HepG2 (cell line): ENCODE measurements at regions not wholly inside any gene's neighbourhood (a gene's known extent, or its start where the extent isn't known, plus 50 kb on each side); places are given as distances from the start of the nearest gene placed in this dataset.

Experiments
- ATAC-seq: fragments of 200-7000 bp; cut with Tn5 transposase; 3 replicates; pipeline ENCODE4 v1.9.1; 2020; ENCODE audit warnings: mild to moderate bottlenecking, moderate library complexity
- BruUV-seq: library from RNA; stranded (reverse); fragments of 400-500 nt; replicated peaks from 2 replicates; lab custom pipeline; 2021; lab: Mats Ljungman, UMichigan
- CTCF ChIA-PET: fragments of 300-600 bp; formaldehyde crosslinking; extraction: SDS; loops from one replicate; lab custom pipeline; 2021; ENCODE audit warnings: low total read pairs, inconsistent platforms, low intra/inter-chr PET ratio; lab: Yijun Ruan, JAX
- POLR2A ChIA-PET: fragments of 350-600 bp; sonication (Branson Sonifier 250); formaldehyde crosslinking; loops from one replicate; lab custom pipeline; 2020; ENCODE audit warnings: antibody characterized with exemption, inconsistent platforms; lab: Yijun Ruan, JAX
- DNase-seq: peaks from one replicate; pipeline ENCODE4 v3.0.0-alpha.2; 2015; ENCODE audit warnings: low spot score
- FAIRE-seq: peaks from 3 replicates; lab custom pipeline; 2011; peaks lifted over from hg19 to GRCh38; lab: Jason Lieb, UNC
- H2AFZ ChIP-seq: one replicate; pipeline ENCODE4 v1.6.1; 2011; ENCODE audit warnings: low read length, inconsistent platforms
- H3K27ac ChIP-seq: fragments of 300-600 bp; 3 replicates; pipeline ENCODE4 v1.8.0; 2011; ENCODE audit warnings: mixed run types, mild to moderate bottlenecking, mixed read lengths, low read length, inconsistent platforms; ENCODE audit not compliant: insufficient read depth; ENCODE audit errors: extremely low read length
- H3K27me3 ChIP-seq, 2 experiments: fragments of 200-600 bp in 1 of 2; 2 replicates in 1 of 2; 3 replicates in 1 of 2; pipeline versions ENCODE4 v1.6.0 to v1.8.0; 2011; ENCODE audit warnings: low read length in 2 of 2, mild to moderate bottlenecking in 2 of 2, moderate library complexity in 2 of 2, inconsistent platforms in 1 of 2; ENCODE audit not compliant: insufficient read depth in 2 of 2, control insufficient read depth in 1 of 2
- H3K36me3 ChIP-seq, 2 experiments: fragments of 200-600 bp in 1 of 2; replicated peaks in 1 of 2; 2 replicates in 1 of 2; 3 replicates in 1 of 2; pipeline versions ENCODE4 v1.5.1 to v1.8.0; 2011; ENCODE audit warnings: low read length in 2 of 2, inconsistent platforms in 1 of 2; ENCODE audit not compliant: insufficient read depth in 2 of 2, control insufficient read depth in 1 of 2
- H3K4me1 ChIP-seq: 2 replicates; pipeline ENCODE4 v1.5.1; 2012; ENCODE audit warnings: low read length, inconsistent platforms; ENCODE audit not compliant: insufficient read depth
- H3K4me2 ChIP-seq: 2 replicates; pipeline ENCODE4 v1.6.0; 2011; ENCODE audit warnings: low read depth, low read length, inconsistent platforms
- H3K4me3 ChIP-seq, 3 experiments: fragments of 200-600 bp in 1 of 3; sonication (generic), shearing (Covaris generic) in 1 of 3; replicated peaks in 1 of 3; 2 replicates each; pipeline ENCODE4 v1.5.1; 2011 to 2016; ENCODE audit warnings: low read length in 3 of 3, inconsistent platforms in 2 of 3, low read depth in 2 of 3, mild to moderate bottlenecking in 2 of 3, control low read depth in 1 of 3, mixed read lengths in 1 of 3; ENCODE audit not compliant: insufficient read depth in 1 of 3
- H3K79me2 ChIP-seq: one replicate; pipeline ENCODE4 v1.6.1; 2011; ENCODE audit warnings: low read length, inconsistent platforms; ENCODE audit not compliant: insufficient read depth
- H3K9ac ChIP-seq: 2 replicates; pipeline ENCODE4 v1.6.0; 2011; ENCODE audit warnings: mild to moderate bottlenecking, low read depth, low read length, inconsistent platforms; ENCODE audit not compliant: insufficient read depth
- H3K9me3 ChIP-seq: 2 replicates; pipeline ENCODE4 v1.5.1; 2012; ENCODE audit warnings: mild to moderate bottlenecking, low read length
- H4K20me1 ChIP-seq: 2 replicates; pipeline ENCODE4 v1.6.0; 2011; ENCODE audit warnings: inconsistent platforms, mild to moderate bottlenecking, low read length, moderate library complexity; ENCODE audit not compliant: insufficient read depth
- NFYC ChIP-seq: IDR thresholded peaks from 2 replicates; pipeline ENCODE4 v1.6.1; 2016; ENCODE audit warnings: missing genetic modification reagents, missing compliant biosample characterization
- SP140L ChIP-seq: sonication (generic); formaldehyde crosslinking; IDR thresholded peaks from 2 replicates; pipeline ENCODE4 v1.4.0; 2020; ENCODE audit warnings: missing genetic modification reagents, borderline replicate concordance
- ZFP36L1 ChIP-seq: sonication (generic); formaldehyde crosslinking; IDR thresholded peaks from 2 replicates; pipeline ENCODE4 v1.8.0; 2022; ENCODE audit warnings: mild to moderate bottlenecking, missing genetic modification reagents, moderate library complexity
- ZNF234 ChIP-seq: sonication (generic); formaldehyde crosslinking; conservative IDR thresholded peaks from 2 replicates; pipeline ENCODE4 v1.5.1; 2020; ENCODE audit warnings: mild to moderate bottlenecking, missing genetic modification reagents
- ZNF292 ChIP-seq: sonication (generic); formaldehyde crosslinking; IDR thresholded peaks from 2 replicates; pipeline ENCODE4 v1.8.1; 2022; ENCODE audit warnings: mild to moderate bottlenecking, low read depth, missing genetic modification reagents, borderline replicate concordance
- ZNF33A ChIP-seq: sonication (generic); formaldehyde crosslinking; IDR thresholded peaks from 2 replicates; pipeline ENCODE4 v1.5.1; 2020; ENCODE audit warnings: missing genetic modification reagents, mild to moderate bottlenecking, moderate library complexity, borderline replicate concordance
- ZNF562 ChIP-seq: sonication (generic); formaldehyde crosslinking; IDR thresholded peaks from 2 replicates; pipeline ENCODE4 v1.8.0; 2022; ENCODE audit warnings: missing genetic modification reagents, borderline replicate concordance
- ZNF652 ChIP-seq: IDR thresholded peaks from 2 replicates; pipeline ENCODE4 v1.6.1; 2016; ENCODE audit warnings: low read depth, borderline replicate concordance
- ZNF703 ChIP-seq: sonication (generic); formaldehyde crosslinking; IDR thresholded peaks from 2 replicates; pipeline ENCODE4 v1.5.1; 2020; ENCODE audit warnings: missing genetic modification reagents, mild to moderate bottlenecking, moderate library complexity, borderline replicate concordance
- ZNF747 ChIP-seq: sonication (generic); formaldehyde crosslinking; IDR thresholded peaks from 2 replicates; pipeline ENCODE4 v1.8.1; 2023; ENCODE audit warnings: missing genetic modification reagents, mild to moderate bottlenecking, borderline replicate concordance
- WGBS: methylation state at CpG from one replicate; pipeline ENCODE4 v1.1.6; 2017; ENCODE audit warnings: low lambda C conversion rate; 5-methylcytosine and 5-hydroxymethylcytosine counted together
- in situ Hi-C: cut with HindIII; loops from 2 replicates; pipeline ENCODE4 v1.10.0; 2017; ENCODE audit warnings: low pct_unique_long_range_greater_than_20kb; ENCODE audit not compliant: extremely low pct_ligation_motif_present
- intact Hi-C: fragments of 100-400 bp; cut with micrococcal nuclease; formaldehyde crosslinking; loops from one replicate; pipeline ENCODE4 v1.10.0; 2022; ENCODE audit not compliant: unreplicated experiment
- TF ChIP-seq, protein P1 (sequence below): sonication (generic); formaldehyde crosslinking; IDR thresholded peaks from 2 replicates; pipeline ENCODE4 v1.4.0; 2020; ENCODE audit warnings: mild to moderate bottlenecking, low read depth, missing genetic modification reagents

DNA sequence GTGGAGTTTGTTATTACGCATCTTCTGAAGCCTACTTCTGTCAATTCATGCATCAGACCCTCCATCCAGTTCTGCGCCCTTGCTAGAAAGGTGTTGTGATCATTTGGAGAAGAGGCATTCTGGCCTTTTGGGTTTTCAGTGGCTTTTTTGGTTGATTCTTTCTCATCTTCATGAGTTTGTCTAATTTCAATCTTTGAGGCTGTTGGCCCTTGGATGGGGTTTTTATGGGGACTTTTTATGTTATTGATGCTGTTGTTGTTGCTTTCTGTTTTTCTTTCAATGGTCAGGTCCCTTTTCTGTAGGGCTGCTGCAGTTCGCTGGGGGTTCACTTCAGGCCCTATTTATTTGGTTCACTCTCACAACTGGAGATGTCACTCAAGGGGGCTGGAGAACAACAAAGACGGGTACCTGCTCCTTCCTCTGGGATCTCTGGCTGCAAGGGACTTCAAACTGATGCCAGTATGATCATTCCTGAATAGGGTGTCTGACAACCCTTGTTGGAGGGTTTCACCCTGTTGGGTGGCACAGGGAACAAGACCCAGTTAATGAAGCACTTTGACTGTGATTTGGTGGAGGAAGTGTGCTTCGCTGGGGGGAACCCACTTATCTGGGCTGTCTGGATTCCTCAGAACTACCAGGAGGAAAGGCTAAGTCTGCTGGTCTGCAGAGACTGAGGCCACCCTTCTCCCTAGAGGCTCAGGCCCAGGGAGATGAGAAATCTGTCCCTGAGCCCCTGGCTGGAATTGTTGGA lies 226.7 kb upstream of the PTGER4 start:
- in situ Hi-C loops (no loop called here), intact Hi-C loops (no loop called here)
- ATAC-seq (no peak), DNase-seq (no peak), FAIRE-seq (no peak)
- CTCF ChIA-PET: no interaction called here
- no peak overlapping the region for H3K9ac ChIP-seq
- TF ChIP-seq ZNF562 (CRISPR knock-in tag) (no peak), ZNF234 (CRISPR knock-in tag) (no peak), ZNF747 (CRISPR knock-in tag) (no peak), ZFP36L1 (CRISPR knock-in tag) (no peak), ZNF652 (CRISPR knock-in tag) (no peak), ZNF33A (CRISPR knock-in tag) (no peak), SP140L (CRISPR knock-in tag) (no peak), ZNF703 (no peak), ZNF292 (CRISPR knock-in tag) (no peak), NFYC (CRISPR knock-in tag) (no peak)
- TF ChIP-seq, protein P1, sequence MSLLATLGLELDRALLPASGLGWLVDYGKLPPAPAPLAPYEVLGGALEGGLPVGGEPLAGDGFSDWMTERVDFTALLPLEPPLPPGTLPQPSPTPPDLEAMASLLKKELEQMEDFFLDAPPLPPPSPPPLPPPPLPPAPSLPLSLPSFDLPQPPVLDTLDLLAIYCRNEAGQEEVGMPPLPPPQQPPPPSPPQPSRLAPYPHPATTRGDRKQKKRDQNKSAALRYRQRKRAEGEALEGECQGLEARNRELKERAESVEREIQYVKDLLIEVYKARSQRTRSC (CRISPR knock-in tag): no peak
- no peaks in the 10 kb centered on the region for H3K9me3 ChIP-seq
- peaks cover 7% of the 10 kb centered on the region; the same call in 1 of the 2 replicates for H3K4me1 ChIP-seq
- H3K4me3 ChIP-seq: no peak overlapping the region
- no peaks in the 10 kb centered on the region for H3K79me2 ChIP-seq
- 31% methylated on average over 4 of the region's 5 CpGs for WGBS
- POLR2A ChIA-PET: no interaction called here
- no peak overlapping the region for H2AFZ ChIP-seq
- no peak overlapping the region for H3K4me2 ChIP-seq
- H3K27me3 ChIP-seq: no peaks in the 10 kb centered on the region
- no peak overlapping the region for H3K27ac ChIP-seq
- no peaks in the 10 kb centered on the region for H4K20me1 ChIP-seq
- no peaks in the 10 kb centered on the region for H3K36me3 ChIP-seq
- no TSS peak for BruUV-seq
